Epithelial cell of proximal tubule (primary cell): ENCODE measurements at regions not wholly inside any gene's neighbourhood (a gene's known extent, or its start where the extent isn't known, plus 50 kb on each side); places are given as distances from the start of the nearest gene placed in this dataset.
"Not testable (repeated sequence)": the region's sequence is repeated elsewhere in the genome, so short reads cannot be mapped to it uniquely, and the experiment has no call there.

Experiments used
- DNase-seq: peaks from one replicate; pipeline ENCODE4 v3.0.0-alpha.2; 2011; ENCODE audit warnings: low read depth
- H3K4me3 ChIP-seq: 2 replicates; pipeline ENCODE4 v1.5.1; 2011; ENCODE audit warnings: low read depth, mild to moderate bottlenecking, low read length
- TF ChIP-seq, protein P1 (sequence below): conservative IDR thresholded peaks from 2 replicates; pipeline ENCODE4 v1.5.1; 2012; ENCODE audit warnings: low read depth, mild to moderate bottlenecking, low read length

DNA sequence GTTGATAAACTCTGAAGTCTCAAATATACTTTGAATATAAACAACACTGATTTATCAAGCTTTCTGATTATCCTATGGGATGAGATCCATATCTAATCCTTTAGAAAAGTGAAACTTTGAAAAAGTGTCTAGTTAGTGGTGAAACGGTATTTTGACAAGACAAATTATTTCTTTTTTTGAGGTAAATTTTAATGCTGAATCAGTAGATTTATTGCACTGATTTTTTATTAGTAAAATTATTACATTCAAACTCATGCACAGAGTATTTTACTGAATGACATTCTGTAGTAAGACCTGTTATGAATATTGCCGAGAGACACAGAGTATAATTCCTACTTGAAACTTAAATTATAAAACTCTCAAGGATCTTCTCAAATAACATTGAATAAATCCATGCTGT is 679.1 kb upstream of the SPRY2 start:
- TF ChIP-seq, protein P1, sequence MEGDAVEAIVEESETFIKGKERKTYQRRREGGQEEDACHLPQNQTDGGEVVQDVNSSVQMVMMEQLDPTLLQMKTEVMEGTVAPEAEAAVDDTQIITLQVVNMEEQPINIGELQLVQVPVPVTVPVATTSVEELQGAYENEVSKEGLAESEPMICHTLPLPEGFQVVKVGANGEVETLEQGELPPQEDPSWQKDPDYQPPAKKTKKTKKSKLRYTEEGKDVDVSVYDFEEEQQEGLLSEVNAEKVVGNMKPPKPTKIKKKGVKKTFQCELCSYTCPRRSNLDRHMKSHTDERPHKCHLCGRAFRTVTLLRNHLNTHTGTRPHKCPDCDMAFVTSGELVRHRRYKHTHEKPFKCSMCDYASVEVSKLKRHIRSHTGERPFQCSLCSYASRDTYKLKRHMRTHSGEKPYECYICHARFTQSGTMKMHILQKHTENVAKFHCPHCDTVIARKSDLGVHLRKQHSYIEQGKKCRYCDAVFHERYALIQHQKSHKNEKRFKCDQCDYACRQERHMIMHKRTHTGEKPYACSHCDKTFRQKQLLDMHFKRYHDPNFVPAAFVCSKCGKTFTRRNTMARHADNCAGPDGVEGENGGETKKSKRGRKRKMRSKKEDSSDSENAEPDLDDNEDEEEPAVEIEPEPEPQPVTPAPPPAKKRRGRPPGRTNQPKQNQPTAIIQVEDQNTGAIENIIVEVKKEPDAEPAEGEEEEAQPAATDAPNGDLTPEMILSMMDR: no peak
- no peak overlapping the region for H3K4me3 ChIP-seq
- no peak for DNase-seq

- TF ChIP-seq, protein P1: no peak
- no peak for DNase-seq
- H3K4me3 ChIP-seq: no peak overlapping the region
Measured at GRCh38 chr13:81018936-81019335, 678.0 kb upstream of the SPRY2 start.

DNA sequence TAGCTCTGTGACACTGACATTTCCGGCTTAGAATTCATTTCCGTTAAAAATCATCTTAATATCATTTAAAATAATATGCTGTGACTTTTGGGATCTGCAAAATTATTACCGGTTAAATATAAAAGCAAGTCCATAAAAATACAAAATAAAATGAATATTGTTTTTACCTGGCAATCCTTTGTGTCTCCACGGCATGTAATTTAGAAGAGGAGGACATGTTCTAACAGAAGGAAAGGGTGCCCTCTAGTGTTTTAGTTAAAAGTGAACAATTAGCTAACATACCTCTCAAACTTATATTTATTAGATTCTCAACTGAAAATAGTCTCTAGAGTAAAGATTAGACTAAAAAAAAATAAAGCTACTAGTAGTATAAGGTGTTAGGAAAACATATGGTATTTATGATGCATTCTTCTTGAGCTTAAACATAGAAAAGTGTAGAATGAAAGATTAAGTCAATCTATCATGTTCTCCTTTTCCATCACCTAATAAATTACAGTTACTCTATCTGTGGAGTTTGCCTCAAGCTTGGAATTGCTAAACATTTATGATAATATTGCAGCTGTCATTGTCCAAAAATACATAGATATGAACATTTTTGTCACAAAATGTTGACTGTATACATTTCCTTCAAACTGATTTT is 676.7 kb upstream of the SPRY2 start:
- TF ChIP-seq, protein P1: peak; percentile 62
- DNase-seq: peak; percentile 7

DNA sequence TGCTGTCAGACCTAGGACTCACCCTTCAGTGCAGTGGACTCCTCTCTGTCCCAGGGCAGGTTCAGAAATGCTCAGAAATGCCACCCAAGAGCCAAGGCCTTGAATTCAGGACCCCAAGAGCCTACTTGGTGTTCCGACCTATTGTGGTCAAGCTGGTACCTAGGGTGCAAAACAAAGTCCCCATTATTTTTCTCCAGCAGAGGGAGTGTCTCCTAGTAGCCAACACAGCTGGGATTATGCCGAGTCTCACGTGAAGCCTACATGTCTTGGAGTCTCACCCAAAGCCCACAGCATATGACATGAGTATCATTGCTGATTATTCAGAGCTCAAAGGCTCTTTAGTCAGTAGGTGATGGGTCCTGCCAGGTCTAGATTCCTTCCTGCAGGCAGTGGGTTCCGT is 671.1 kb upstream of the SPRY2 start:
- TF ChIP-seq, protein P1: peak; percentile 18
- no peak overlapping the region for H3K4me3 ChIP-seq
- no peak for DNase-seq

More for the DNA sequence above, 676.7 kb upstream of the SPRY2 start:
- H3K4me3 ChIP-seq: no peak overlapping the region

- no peak for DNase-seq
- TF ChIP-seq, protein P1: no peak
- no peak overlapping the region for H3K4me3 ChIP-seq
Measured at GRCh38 chr13:81001828-81002385, 661.0 kb upstream of the SPRY2 start.

DNA sequence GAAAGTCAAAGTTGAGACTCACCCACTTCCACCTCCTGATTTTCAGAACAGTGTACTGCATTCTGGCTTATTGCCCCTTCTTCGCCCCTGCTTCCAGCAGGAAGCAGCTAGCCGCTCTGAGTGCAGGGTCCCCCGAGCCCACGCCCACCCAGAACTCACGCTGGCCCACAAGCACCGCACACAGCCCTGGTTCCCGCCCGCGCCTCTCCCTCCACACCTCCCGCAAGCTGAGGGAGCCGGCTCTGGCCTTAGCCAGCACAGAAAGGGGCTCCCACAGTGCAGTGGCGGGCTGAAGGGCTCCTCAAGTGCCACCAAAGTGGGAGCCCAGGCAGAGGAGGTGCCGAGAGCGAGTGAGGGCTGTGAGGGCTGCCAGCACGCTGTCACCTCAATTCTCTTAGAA is 657.7 kb upstream of the SPRY2 start:
- DNase-seq, H3K4me3 ChIP-seq: not testable (repeated sequence)

GRCh38 chr13:80989747-80990146 is 648.8 kb upstream of the SPRY2 start:
- no peak for DNase-seq
- TF ChIP-seq, protein P1: no peak
- no peak overlapping the region for H3K4me3 ChIP-seq
